NB4 (cell line): ENCODE measurements at regions not wholly inside any gene's neighbourhood (a gene's known extent, or its start where the extent isn't known, plus 50 kb on each side); places are given as distances from the start of the nearest gene placed in this dataset.

ENCODE experiments used
- POLR2A ChIP-seq: IDR thresholded peaks from 2 replicates; pipeline ENCODE4 v1.6.1; 2011; ENCODE audit warnings: mild to moderate bottlenecking; ENCODE audit not compliant: insufficient read length; ENCODE audit errors: extremely low read depth
- TF ChIP-seq, protein P1 (sequence below): IDR thresholded peaks from one replicate; pipeline ENCODE4 v1.5.1; 2012; ENCODE audit warnings: low read depth, low read length
- TF ChIP-seq, protein P2 (sequence below): IDR thresholded peaks from 2 replicates; pipeline ENCODE4 v1.6.1; 2011; ENCODE audit warnings: low read depth, low read length

DNA sequence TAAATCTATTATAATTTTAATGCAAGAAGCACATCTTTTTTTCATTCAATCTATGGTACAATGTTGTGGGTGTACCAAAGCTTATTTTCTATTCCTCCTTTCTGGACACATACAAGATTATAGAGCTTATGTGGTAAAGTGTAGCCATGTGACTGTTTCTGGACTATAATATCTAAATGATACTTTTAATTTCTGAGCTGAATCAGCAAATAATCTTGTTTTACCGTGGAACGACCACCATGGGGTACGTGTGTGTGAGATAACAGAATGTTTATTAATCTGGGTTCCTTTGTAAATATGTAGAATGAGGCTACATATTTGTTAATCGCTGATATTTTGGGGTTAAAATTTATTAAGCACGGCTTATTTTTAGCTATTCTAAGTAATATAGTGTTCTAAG is 111.5 kb upstream of the EYS start:
- no peak for TF ChIP-seq POLR2A
- TF ChIP-seq, protein P1, sequence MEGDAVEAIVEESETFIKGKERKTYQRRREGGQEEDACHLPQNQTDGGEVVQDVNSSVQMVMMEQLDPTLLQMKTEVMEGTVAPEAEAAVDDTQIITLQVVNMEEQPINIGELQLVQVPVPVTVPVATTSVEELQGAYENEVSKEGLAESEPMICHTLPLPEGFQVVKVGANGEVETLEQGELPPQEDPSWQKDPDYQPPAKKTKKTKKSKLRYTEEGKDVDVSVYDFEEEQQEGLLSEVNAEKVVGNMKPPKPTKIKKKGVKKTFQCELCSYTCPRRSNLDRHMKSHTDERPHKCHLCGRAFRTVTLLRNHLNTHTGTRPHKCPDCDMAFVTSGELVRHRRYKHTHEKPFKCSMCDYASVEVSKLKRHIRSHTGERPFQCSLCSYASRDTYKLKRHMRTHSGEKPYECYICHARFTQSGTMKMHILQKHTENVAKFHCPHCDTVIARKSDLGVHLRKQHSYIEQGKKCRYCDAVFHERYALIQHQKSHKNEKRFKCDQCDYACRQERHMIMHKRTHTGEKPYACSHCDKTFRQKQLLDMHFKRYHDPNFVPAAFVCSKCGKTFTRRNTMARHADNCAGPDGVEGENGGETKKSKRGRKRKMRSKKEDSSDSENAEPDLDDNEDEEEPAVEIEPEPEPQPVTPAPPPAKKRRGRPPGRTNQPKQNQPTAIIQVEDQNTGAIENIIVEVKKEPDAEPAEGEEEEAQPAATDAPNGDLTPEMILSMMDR, result no peak
- TF ChIP-seq, protein P2, sequence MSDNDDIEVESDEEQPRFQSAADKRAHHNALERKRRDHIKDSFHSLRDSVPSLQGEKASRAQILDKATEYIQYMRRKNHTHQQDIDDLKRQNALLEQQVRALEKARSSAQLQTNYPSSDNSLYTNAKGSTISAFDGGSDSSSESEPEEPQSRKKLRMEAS, result no peak
